Prostate gland (tissue), 2 donors: ENCODE measurements at regions not wholly inside any gene's neighbourhood (a gene's known extent, or its start where the extent isn't known, plus 50 kb on each side); places are given as distances from the start of the nearest gene placed in this dataset.

Experiments
- CTCF ChIP-seq, 4 experiments: fragments of 200-600 bp in 2 of 4; fragments of 450-650 bp in 2 of 4; sonication (generic) in 2 of 4; IDR thresholded peaks; 1 replicate in 3 of 4; 2 replicates in 1 of 4; pipeline ENCODE4 v1.5.1; 2016 to 2019; ENCODE audit warnings: antibody characterized with exemption in 4 of 4, mild to moderate bottlenecking in 2 of 4, moderate library complexity in 2 of 4
- POLR2A ChIP-seq: fragments of 450-650 bp; IDR thresholded peaks from one replicate; pipeline ENCODE4 v1.6.1; 2016; ENCODE audit warnings: antibody characterized with exemption, mild to moderate bottlenecking

GRCh38 chr1:221405146-221405545, 336.7 kb downstream of the DUSP10 start:
- TF ChIP-seq POLR2A (no peak), CTCF (IDR thresholded peaks at IDR 0.05) (no peak)
